GM12878 (cell line): ENCODE measurements at regions not wholly inside any gene's neighbourhood (a gene's known extent, or its start where the extent isn't known, plus 50 kb on each side); places are given as distances from the start of the nearest gene placed in this dataset.

Source experiments
- CBX3 ChIP-seq: fragments of 200-600 bp; sonication (generic); IDR thresholded peaks from 2 replicates; pipeline ENCODE4 v1.6.1; 2016; ENCODE audit warnings: low read depth, borderline replicate concordance
- CTCF ChIP-seq, 3 experiments: IDR thresholded peaks in 2 of 3; conservative IDR thresholded peaks in 1 of 3; 2 replicates each; pipeline ENCODE4 v1.5.1; 2011; ENCODE audit warnings: low read depth in 3 of 3, low read length in 3 of 3, mild to moderate bottlenecking in 3 of 3, control low read depth in 2 of 3, moderate library complexity in 2 of 3, inconsistent platforms in 1 of 3, mixed read lengths in 1 of 3; ENCODE audit not compliant: control insufficient read depth in 2 of 3, insufficient read depth in 1 of 3; ENCODE audit errors: extremely low read depth in 1 of 3
- FOXM1 ChIP-seq: IDR thresholded peaks from 2 replicates; pipeline ENCODE4 v1.6.1; 2012; ENCODE audit warnings: low read depth, mild to moderate bottlenecking, inconsistent platforms, low read length, moderate library complexity
- NFIC ChIP-seq: IDR thresholded peaks from 2 replicates; pipeline ENCODE4 v1.6.1; 2012; ENCODE audit warnings: low read depth, mild to moderate bottlenecking, inconsistent platforms, low read length, moderate library complexity
- POLR2AphosphoS5 ChIP-seq: IDR thresholded peaks from 2 replicates; pipeline ENCODE4 v1.6.1; 2011; ENCODE audit warnings: mild to moderate bottlenecking, low read length, inconsistent platforms
- SIN3A ChIP-seq: IDR thresholded peaks from 2 replicates; pipeline ENCODE4 v1.6.1; 2012; ENCODE audit warnings: low read depth, low read length, improper control_type of control experiment
- SMAD1 ChIP-seq: fragments of 450-650 bp; IDR thresholded peaks from 2 replicates; pipeline ENCODE4 v1.6.1; 2018; ENCODE audit warnings: mild to moderate bottlenecking, low read depth; ENCODE audit not compliant: partially characterized antibody
- SP1 ChIP-seq: IDR thresholded peaks from one replicate; pipeline ENCODE4 v1.6.1; 2011; ENCODE audit warnings: low read depth, low read length
- ZBTB4 ChIP-seq: fragments of 450-650 bp; formaldehyde crosslinking; IDR thresholded peaks from 2 replicates; pipeline ENCODE4 v1.4.0; 2022; ENCODE audit warnings: mild to moderate bottlenecking, moderate library complexity
- ZNF592 ChIP-seq: fragments of 450-650 bp; IDR thresholded peaks from 2 replicates; pipeline ENCODE4 v1.6.1; 2017; ENCODE audit warnings: mild to moderate bottlenecking, moderate library complexity
- TF ChIP-seq, protein P1 (sequence below): IDR thresholded peaks from 2 replicates; pipeline ENCODE4 v1.6.1; 2011; ENCODE audit warnings: low read depth, mild to moderate bottlenecking, low read length, moderate library complexity, borderline replicate concordance; ENCODE audit errors: extremely low read depth
- TF ChIP-seq, protein P2 (sequence below): IDR thresholded peaks from 2 replicates; pipeline ENCODE4 v1.6.1; 2011; ENCODE audit warnings: borderline replicate concordance, low read depth, mild to moderate bottlenecking, moderate library complexity, mixed read lengths, low read length; ENCODE audit not compliant: insufficient read depth; ENCODE audit errors: extremely low read length

GRCh38 chr10:90222372-90222771, 521.0 kb downstream of the KIF20B start:
- TF ChIP-seq CTCF (IDR thresholded peaks at IDR 0.05 in 2 of 3, conservative IDR thresholded peaks at IDR 0.05 in 1 of 3; ENCODE audit: control insufficient read depth in 2 of 3, extremely low read depth in 1 of 3, insufficient read depth in 1 of 3, low read depth in 3 of 3, low read length in 3 of 3) (no peak), SMAD1 (no peak), POLR2AphosphoS5 (no peak), ZBTB4 (no peak), NFIC (no peak), SP1 (no peak), ZNF592 (no peak), FOXM1 (no peak), SIN3A (no peak), CBX3 (no peak)
- TF ChIP-seq, protein P1, sequence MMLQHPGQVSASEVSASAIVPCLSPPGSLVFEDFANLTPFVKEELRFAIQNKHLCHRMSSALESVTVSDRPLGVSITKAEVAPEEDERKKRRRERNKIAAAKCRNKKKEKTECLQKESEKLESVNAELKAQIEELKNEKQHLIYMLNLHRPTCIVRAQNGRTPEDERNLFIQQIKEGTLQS: no peak
- TF ChIP-seq, protein P2, sequence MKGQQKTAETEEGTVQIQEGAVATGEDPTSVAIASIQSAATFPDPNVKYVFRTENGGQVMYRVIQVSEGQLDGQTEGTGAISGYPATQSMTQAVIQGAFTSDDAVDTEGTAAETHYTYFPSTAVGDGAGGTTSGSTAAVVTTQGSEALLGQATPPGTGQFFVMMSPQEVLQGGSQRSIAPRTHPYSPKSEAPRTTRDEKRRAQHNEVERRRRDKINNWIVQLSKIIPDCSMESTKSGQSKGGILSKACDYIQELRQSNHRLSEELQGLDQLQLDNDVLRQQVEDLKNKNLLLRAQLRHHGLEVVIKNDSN: no peak
